GM13976 (cell line): ENCODE measurements at regions not wholly inside any gene's neighbourhood (a gene's known extent, or its start where the extent isn't known, plus 50 kb on each side); places are given as distances from the start of the nearest gene placed in this dataset.

ENCODE experiments used
- DNase-seq: peaks from one replicate; pipeline ENCODE4 v3.0.0; 2012; ENCODE audit warnings: low spot score
- in situ Hi-C: fragments of 300-500 bp; cut with MboI; formaldehyde crosslinking; loops from one replicate; pipeline ENCODE4 v1.12.0; 2022; ENCODE audit warnings: low sequenced_read_pairs, mixed read lengths, inconsistent platforms; ENCODE audit not compliant: unreplicated experiment
- TF ChIP-seq, protein P1 (sequence below): IDR thresholded peaks from 2 replicates; pipeline ENCODE4 v1.5.1; 2012; ENCODE audit warnings: borderline replicate concordance, mild to moderate bottlenecking; ENCODE audit not compliant: insufficient read depth; ENCODE audit errors: extremely low read depth, missing control alignments, control extremely low read depth

- DNase-seq, result no peak
- in situ Hi-C loops, result no loop called here
- TF ChIP-seq, protein P1, sequence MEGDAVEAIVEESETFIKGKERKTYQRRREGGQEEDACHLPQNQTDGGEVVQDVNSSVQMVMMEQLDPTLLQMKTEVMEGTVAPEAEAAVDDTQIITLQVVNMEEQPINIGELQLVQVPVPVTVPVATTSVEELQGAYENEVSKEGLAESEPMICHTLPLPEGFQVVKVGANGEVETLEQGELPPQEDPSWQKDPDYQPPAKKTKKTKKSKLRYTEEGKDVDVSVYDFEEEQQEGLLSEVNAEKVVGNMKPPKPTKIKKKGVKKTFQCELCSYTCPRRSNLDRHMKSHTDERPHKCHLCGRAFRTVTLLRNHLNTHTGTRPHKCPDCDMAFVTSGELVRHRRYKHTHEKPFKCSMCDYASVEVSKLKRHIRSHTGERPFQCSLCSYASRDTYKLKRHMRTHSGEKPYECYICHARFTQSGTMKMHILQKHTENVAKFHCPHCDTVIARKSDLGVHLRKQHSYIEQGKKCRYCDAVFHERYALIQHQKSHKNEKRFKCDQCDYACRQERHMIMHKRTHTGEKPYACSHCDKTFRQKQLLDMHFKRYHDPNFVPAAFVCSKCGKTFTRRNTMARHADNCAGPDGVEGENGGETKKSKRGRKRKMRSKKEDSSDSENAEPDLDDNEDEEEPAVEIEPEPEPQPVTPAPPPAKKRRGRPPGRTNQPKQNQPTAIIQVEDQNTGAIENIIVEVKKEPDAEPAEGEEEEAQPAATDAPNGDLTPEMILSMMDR, result no peak
Measured at GRCh38 chr12:38556647-38557046, 240.1 kb downstream of the ALG10B start.

DNA sequence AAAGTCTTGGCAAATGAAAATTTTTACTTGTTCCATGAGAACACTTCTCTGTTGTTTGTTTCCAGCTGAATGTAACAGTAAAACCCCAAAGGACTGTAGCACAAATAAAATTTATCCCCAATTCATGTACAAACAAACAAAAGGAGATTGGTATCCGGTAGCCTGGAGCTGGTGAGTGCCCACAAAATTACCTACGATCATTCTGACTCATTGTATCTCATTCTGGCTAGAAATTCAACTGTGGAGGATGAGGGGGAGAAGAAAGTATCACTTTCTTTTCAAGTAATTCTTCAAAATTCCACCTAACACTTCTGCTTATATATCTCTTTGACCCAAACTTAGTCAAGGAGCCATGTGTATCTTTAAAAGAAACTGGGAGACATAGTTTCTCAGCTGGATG, 268.5 kb downstream of the ALG10B start:
- peak; percentile 18 for DNase-seq
- in situ Hi-C loops, result no loop called here
- TF ChIP-seq, protein P1, result no peak

DNA sequence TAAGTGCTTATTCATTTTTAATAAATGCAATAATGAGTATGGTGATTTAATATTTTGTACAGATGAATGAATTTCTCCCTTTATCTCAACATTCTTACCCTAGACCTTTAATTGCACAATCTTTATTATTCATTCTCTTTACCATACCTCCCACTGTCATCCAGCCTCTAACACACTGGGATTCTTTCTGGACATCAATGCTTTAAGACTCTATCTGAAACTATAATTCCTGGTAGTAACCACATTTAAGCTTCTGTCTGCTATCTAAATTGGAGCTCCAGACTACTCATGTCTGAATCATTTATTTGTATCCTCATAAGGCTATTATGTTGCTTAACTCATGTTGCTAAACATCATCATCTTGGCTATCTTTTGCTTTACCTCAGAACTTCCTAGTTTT, 270.2 kb downstream of the ALG10B start:
- in situ Hi-C loops, result no loop called here
- DNase-seq, result no peak

DNA sequence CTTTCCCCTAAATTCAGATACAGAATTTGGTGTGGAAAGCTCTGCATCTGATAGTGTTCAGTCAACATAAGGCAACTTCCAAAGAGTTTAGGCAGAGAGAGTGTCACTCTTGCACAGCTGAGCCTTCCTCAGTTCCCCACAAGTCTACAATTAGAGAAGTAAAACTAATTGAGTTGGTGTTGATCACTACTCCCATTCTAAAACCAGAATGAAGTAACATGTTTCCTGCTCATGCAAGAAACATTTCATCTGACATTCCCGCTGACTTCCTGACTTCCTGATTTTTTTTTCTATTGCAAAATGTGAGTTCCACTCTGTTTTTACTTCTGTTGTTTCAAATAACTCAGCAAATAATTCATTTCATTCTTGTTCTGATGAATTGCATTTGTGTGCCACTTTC, 271.0 kb downstream of the ALG10B start:
- in situ Hi-C loops, result no loop called here
- TF ChIP-seq, protein P1, result no peak
- DNase-seq, result no peak

More for the DNA sequence above, 270.2 kb downstream of the ALG10B start:
- TF ChIP-seq, protein P1, result no peak

- no peak for DNase-seq
- in situ Hi-C loops, result no loop called here
- TF ChIP-seq, protein P1, result no peak
Measured at GRCh38 chr12:38588624-38589305, 272.2 kb downstream of the ALG10B start.

- in situ Hi-C loops, result no loop called here
- TF ChIP-seq, protein P1, result no peak
- DNase-seq, result no peak
Measured at GRCh38 chr12:38589306-38589632, 272.7 kb downstream of the ALG10B start.
